ENCODE measurements at regions not wholly inside any gene's neighbourhood (a gene's known extent, or its start where the extent isn't known, plus 50 kb on each side); places are given as distances from the start of the nearest gene placed in this dataset.

- no peaks in the 10 kb centered on the region for H3K36me3 ChIP-seq (ENCODE audit: insufficient read depth, low read length)
- no peaks in the 10 kb centered on the region for H3K9me3 ChIP-seq (ENCODE audit: low read length)
- H3K4me1 ChIP-seq (ENCODE audit: insufficient read depth, low read length) = peaks cover 92% of the 10 kb centered on the region
- no peak overlapping the region for H3K9ac ChIP-seq (ENCODE audit: low read length)
- H3K27me3 ChIP-seq (ENCODE audit: control insufficient read depth in 1 of 2, insufficient read depth in 2 of 2, low read length in 2 of 2) = no peaks in the 10 kb centered on the region
- peak overlapping the region; percentile 70 for H3K27ac ChIP-seq (ENCODE audit: low read depth, low read length)
- H3K4me3 ChIP-seq (ENCODE audit: low read depth in 1 of 2, low read length in 2 of 2) = no peak overlapping the region
Observed at GRCh38 chr13:99055735-99056134, 77.9 kb upstream of the DOCK9 start.

GRCh38 chr13:99056381-99057014, 78.6 kb upstream of the DOCK9 start:
- H3K4me3 ChIP-seq (ENCODE audit: low read depth in 1 of 2, low read length in 2 of 2) = no peak overlapping the region
- H3K27ac ChIP-seq (ENCODE audit: low read depth, low read length) = peak overlapping the region; percentile 35
- H3K9ac ChIP-seq (ENCODE audit: low read length) = no peak overlapping the region
- no peaks in the 10 kb centered on the region for H3K9me3 ChIP-seq (ENCODE audit: low read length)
- H3K4me1 ChIP-seq (ENCODE audit: insufficient read depth, low read length) = peaks cover 92% of the 10 kb centered on the region
- no peaks in the 10 kb centered on the region for H3K36me3 ChIP-seq (ENCODE audit: insufficient read depth, low read length)
- H3K27me3 ChIP-seq (ENCODE audit: control insufficient read depth in 1 of 2, insufficient read depth in 2 of 2, low read length in 2 of 2) = no peaks in the 10 kb centered on the region

GRCh38 chr13:99057310-99057975, 79.6 kb upstream of the DOCK9 start:
- H3K36me3 ChIP-seq (ENCODE audit: insufficient read depth, low read length) = no peaks in the 10 kb centered on the region
- peaks cover 92% of the 10 kb centered on the region for H3K4me1 ChIP-seq (ENCODE audit: insufficient read depth, low read length)
- H3K27me3 ChIP-seq (ENCODE audit: control insufficient read depth in 1 of 2, insufficient read depth in 2 of 2, low read length in 2 of 2) = no peaks in the 10 kb centered on the region
- no peaks in the 10 kb centered on the region for H3K9me3 ChIP-seq (ENCODE audit: low read length)
- H3K4me3 ChIP-seq (ENCODE audit: low read depth in 1 of 2, low read length in 2 of 2) = no peak overlapping the region
- no peak overlapping the region for H3K9ac ChIP-seq (ENCODE audit: low read length)
- H3K27ac ChIP-seq (ENCODE audit: low read depth, low read length) = peak overlapping the region; percentile 35

GRCh38 chr13:99058527-99059495, 80.9 kb upstream of the DOCK9 start:
- H3K27me3 ChIP-seq (ENCODE audit: control insufficient read depth in 1 of 2, insufficient read depth in 2 of 2, low read length in 2 of 2) = no peaks in the 10 kb centered on the region
- H3K27ac ChIP-seq (ENCODE audit: low read depth, low read length) = peak overlapping the region; percentile 50
- H3K4me1 ChIP-seq (ENCODE audit: insufficient read depth, low read length) = peaks cover 95% of the 10 kb centered on the region
- no peaks in the 10 kb centered on the region for H3K9me3 ChIP-seq (ENCODE audit: low read length)
- H3K36me3 ChIP-seq (ENCODE audit: insufficient read depth, low read length) = no peaks in the 10 kb centered on the region
- no peak overlapping the region for H3K4me3 ChIP-seq (ENCODE audit: low read depth in 1 of 2, low read length in 2 of 2)
- H3K9ac ChIP-seq (ENCODE audit: low read length) = no peak overlapping the region

GRCh38 chr13:99059498-99060075, 81.7 kb upstream of the DOCK9 start:
- H3K36me3 ChIP-seq (ENCODE audit: insufficient read depth, low read length) = no peaks in the 10 kb centered on the region
- peaks cover 95% of the 10 kb centered on the region for H3K4me1 ChIP-seq (ENCODE audit: insufficient read depth, low read length)
- no peak overlapping the region for H3K4me3 ChIP-seq (ENCODE audit: low read depth in 1 of 2, low read length in 2 of 2)
- no peak overlapping the region for H3K9ac ChIP-seq (ENCODE audit: low read length)
- H3K27ac ChIP-seq (ENCODE audit: low read depth, low read length) = peak overlapping the region; percentile 10
- no peaks in the 10 kb centered on the region for H3K9me3 ChIP-seq (ENCODE audit: low read length)
- no peaks in the 10 kb centered on the region for H3K27me3 ChIP-seq (ENCODE audit: control insufficient read depth in 1 of 2, insufficient read depth in 2 of 2, low read length in 2 of 2)

- H3K27ac ChIP-seq (ENCODE audit: low read depth, low read length) = peak overlapping the region; percentile 90
- H3K4me1 ChIP-seq (ENCODE audit: insufficient read depth, low read length) = peaks cover 96% of the 10 kb centered on the region
Observed at GRCh38 chr13:99061411-99061810, 83.5 kb upstream of the DOCK9 start.

GRCh38 chr13:99062593-99062992, 84.7 kb upstream of the DOCK9 start:
- H3K9ac ChIP-seq (ENCODE audit: low read length) = peak overlapping the region; percentile 17
- peak overlapping the region; percentile 90 for H3K27ac ChIP-seq (ENCODE audit: low read depth, low read length)
- H3K4me1 ChIP-seq (ENCODE audit: insufficient read depth, low read length) = peaks cover 96% of the 10 kb centered on the region
- H3K9me3 ChIP-seq (ENCODE audit: low read length) = no peaks in the 10 kb centered on the region
- H3K27me3 ChIP-seq (ENCODE audit: control insufficient read depth in 1 of 2, insufficient read depth in 2 of 2, low read length in 2 of 2) = no peaks in the 10 kb centered on the region
- no peaks in the 10 kb centered on the region for H3K36me3 ChIP-seq (ENCODE audit: insufficient read depth, low read length)
- peak overlapping the region in 1 of 2 donors; percentile 39 for H3K4me3 ChIP-seq (ENCODE audit: low read depth in 1 of 2, low read length in 2 of 2)

More at GRCh38 chr13:99061411-99061810, 83.5 kb upstream of the DOCK9 start:
- H3K9ac ChIP-seq (ENCODE audit: low read length) = no peak overlapping the region
- no peak overlapping the region for H3K4me3 ChIP-seq (ENCODE audit: low read depth in 1 of 2, low read length in 2 of 2)
- H3K9me3 ChIP-seq (ENCODE audit: low read length) = no peaks in the 10 kb centered on the region
- no peaks in the 10 kb centered on the region for H3K27me3 ChIP-seq (ENCODE audit: control insufficient read depth in 1 of 2, insufficient read depth in 2 of 2, low read length in 2 of 2)
- no peaks in the 10 kb centered on the region for H3K36me3 ChIP-seq (ENCODE audit: insufficient read depth, low read length)

- Histone ChIP-seq H3K4me1 (ENCODE audit: insufficient read depth, low read length) (peaks cover 96% of the 10 kb centered on the region), H3K27me3 (ENCODE audit: control insufficient read depth in 1 of 2, insufficient read depth in 2 of 2, low read length in 2 of 2) (no peaks in the 10 kb centered on the region), H3K36me3 (ENCODE audit: insufficient read depth, low read length) (no peaks in the 10 kb centered on the region), H3K4me3 (ENCODE audit: low read depth in 1 of 2, low read length in 2 of 2) (peak overlapping the region in 1 of 2 donors; percentile 39), H3K27ac (ENCODE audit: low read depth, low read length) (peak overlapping the region; percentile 90), H3K9me3 (ENCODE audit: low read length) (no peaks in the 10 kb centered on the region), H3K9ac (ENCODE audit: low read length) (peak overlapping the region; percentile 17)
Observed at GRCh38 chr13:99063178-99063577, 85.3 kb upstream of the DOCK9 start.

- no peaks in the 10 kb centered on the region for H3K36me3 ChIP-seq (ENCODE audit: insufficient read depth, low read length)
- H3K4me3 ChIP-seq (ENCODE audit: low read depth in 1 of 2, low read length in 2 of 2) = no peak overlapping the region
- peak overlapping the region; percentile 45 for H3K27ac ChIP-seq (ENCODE audit: low read depth, low read length)
- no peaks in the 10 kb centered on the region for H3K27me3 ChIP-seq (ENCODE audit: control insufficient read depth in 1 of 2, insufficient read depth in 2 of 2, low read length in 2 of 2)
- peaks cover 92% of the 10 kb centered on the region for H3K4me1 ChIP-seq (ENCODE audit: insufficient read depth, low read length)
- H3K9ac ChIP-seq (ENCODE audit: low read length) = no peak overlapping the region
- no peaks in the 10 kb centered on the region for H3K9me3 ChIP-seq (ENCODE audit: low read length)
Observed at GRCh38 chr13:99063952-99064351, 86.1 kb upstream of the DOCK9 start.

- no peak overlapping the region for H3K9ac ChIP-seq (ENCODE audit: low read length)
- H3K27ac ChIP-seq (ENCODE audit: low read depth, low read length) = peak overlapping the region; percentile 45
- no peak overlapping the region for H3K4me3 ChIP-seq (ENCODE audit: low read depth in 1 of 2, low read length in 2 of 2)
- H3K4me1 ChIP-seq (ENCODE audit: insufficient read depth, low read length) = peaks cover 92% of the 10 kb centered on the region
- no peaks in the 10 kb centered on the region for H3K27me3 ChIP-seq (ENCODE audit: control insufficient read depth in 1 of 2, insufficient read depth in 2 of 2, low read length in 2 of 2)
- no peaks in the 10 kb centered on the region for H3K9me3 ChIP-seq (ENCODE audit: low read length)
- no peaks in the 10 kb centered on the region for H3K36me3 ChIP-seq (ENCODE audit: insufficient read depth, low read length)
Observed at GRCh38 chr13:99064624-99065234, 86.9 kb upstream of the DOCK9 start.

All from muscle layer of colon (tissue), 2 donors.